ENCODE measurements at regions not wholly inside any gene's neighbourhood (a gene's known extent, or its start where the extent isn't known, plus 50 kb on each side); places are given as distances from the start of the nearest gene placed in this dataset.

- DNase-seq: no peak
These were observed 434.1 kb downstream of the ANKRD50 start for GRCh38 chr4:124278477-124278876.

GRCh38 chr4:124279741-124280140 is 432.8 kb downstream of the ANKRD50 start:
- no peak for DNase-seq

- DNase-seq: no peak
These were observed 430.1 kb downstream of the ANKRD50 start for GRCh38 chr4:124282301-124282898.

GRCh38 chr4:124288706-124289486 is 423.6 kb downstream of the ANKRD50 start:
- DNase-seq: no peak

GRCh38 chr4:124290678-124291077 is 421.9 kb downstream of the ANKRD50 start:
- no peak for DNase-seq

GRCh38 chr4:124295413-124295812 is 417.1 kb downstream of the ANKRD50 start:
- DNase-seq: no peak

GRCh38 chr4:124304941-124305340 is 407.6 kb downstream of the ANKRD50 start:
- DNase-seq: no peak

- DNase-seq: no peak
These were observed 406.2 kb downstream of the ANKRD50 start for GRCh38 chr4:124306352-124306751.

- no peak for DNase-seq
These were observed 405.4 kb downstream of the ANKRD50 start for GRCh38 chr4:124307143-124307542.

- no peak for DNase-seq
These were observed 394.2 kb downstream of the ANKRD50 start for GRCh38 chr4:124318292-124318691.

GRCh38 chr4:124321364-124321763 is 391.2 kb downstream of the ANKRD50 start:
- DNase-seq: no peak

GRCh38 chr4:124322234-124323065 is 390.1 kb downstream of the ANKRD50 start:
- peak in 1 of 5 donors; percentile 13 for DNase-seq

- DNase-seq: no peak
These were observed 386.8 kb downstream of the ANKRD50 start for GRCh38 chr4:124325690-124326089.

- DNase-seq: no peak
These were observed 383.4 kb downstream of the ANKRD50 start for GRCh38 chr4:124329134-124329533.

GRCh38 chr4:124330045-124330444 is 382.5 kb downstream of the ANKRD50 start:
- DNase-seq: no peak

GRCh38 chr4:124331781-124332180 is 380.8 kb downstream of the ANKRD50 start:
- no peak for DNase-seq

GRCh38 chr4:124333466-124333865 is 379.1 kb downstream of the ANKRD50 start:
- no peak for DNase-seq

GRCh38 chr4:124334119-124334518 is 378.4 kb downstream of the ANKRD50 start:
- no peak for DNase-seq

GRCh38 chr4:124337874-124338273 is 374.7 kb downstream of the ANKRD50 start:
- no peak for DNase-seq

GRCh38 chr4:124343661-124344171 is 368.8 kb downstream of the ANKRD50 start:
- DNase-seq: no peak

- DNase-seq: no peak
These were observed 339.6 kb downstream of the ANKRD50 start for GRCh38 chr4:124372916-124373315.

GRCh38 chr4:124386163-124386562 is 326.4 kb downstream of the ANKRD50 start:
- DNase-seq: no peak

GRCh38 chr4:124386648-124387047 is 325.9 kb downstream of the ANKRD50 start:
- no peak for DNase-seq
